ENCODE measurements at regions not wholly inside any gene's neighbourhood (a gene's known extent, or its start where the extent isn't known, plus 50 kb on each side); places are given as distances from the start of the nearest gene placed in this dataset.

DNA sequence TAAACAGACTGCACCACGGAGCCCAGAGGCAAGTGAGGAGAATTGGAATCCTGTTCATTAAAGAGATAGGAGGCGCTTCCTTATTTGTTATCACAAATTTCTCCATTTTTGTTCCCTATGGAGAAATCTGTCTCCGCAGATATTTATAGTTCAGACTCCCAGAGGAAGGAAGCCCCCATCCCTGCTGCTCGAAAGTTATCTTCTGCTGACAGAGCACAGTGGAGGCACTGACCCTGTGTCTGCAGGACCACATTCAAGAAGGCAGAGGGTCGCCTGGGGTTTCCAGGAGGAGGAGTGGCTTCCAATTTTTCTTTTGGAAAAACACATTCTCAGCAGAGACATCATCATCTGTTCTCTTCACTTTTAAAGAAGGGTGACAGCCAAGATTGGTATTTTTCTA lies 73.0 kb upstream of the GPR45 start:
- Histone ChIP-seq H3K27ac (no peak overlapping the region), H3K27me3 (no peaks in the 10 kb centered on the region), H3K4me3 (no peak overlapping the region), H3K36me3 (no peaks in the 10 kb centered on the region), H3K4me1 (no peaks in the 10 kb centered on the region), H3K9me3 (no peaks in the 10 kb centered on the region)
- TF ChIP-seq CTCF (IDR thresholded peaks at IDR 0.05) = no peak
- no peak for ATAC-seq
- intact Hi-C loops (cut with DNase I) = no loop called here
- 53 to 59% methylated on average over 5 of the region's 5 CpGs for WGBS, 2 donors
- no peak for FAIRE-seq
- DNase-seq = no peak

GRCh38 chr2:105175231-105175630 lies 66.3 kb upstream of the GPR45 start:
- Histone ChIP-seq H3K4me3 (no peak overlapping the region), H3K9me3 (no peaks in the 10 kb centered on the region), H3K27me3 (no peaks in the 10 kb centered on the region), H3K4me1 (no peaks in the 10 kb centered on the region), H3K27ac (no peak overlapping the region), H3K36me3 (no peaks in the 10 kb centered on the region)
- no peak for ATAC-seq
- WGBS, 2 donors = 6 to 10% methylated on average over 4 of the region's 4 CpGs
- intact Hi-C loops (cut with DNase I) = no loop called here
- FAIRE-seq = no peak
- DNase-seq = no peak
- no peak for TF ChIP-seq CTCF (IDR thresholded peaks at IDR 0.05)

DNA sequence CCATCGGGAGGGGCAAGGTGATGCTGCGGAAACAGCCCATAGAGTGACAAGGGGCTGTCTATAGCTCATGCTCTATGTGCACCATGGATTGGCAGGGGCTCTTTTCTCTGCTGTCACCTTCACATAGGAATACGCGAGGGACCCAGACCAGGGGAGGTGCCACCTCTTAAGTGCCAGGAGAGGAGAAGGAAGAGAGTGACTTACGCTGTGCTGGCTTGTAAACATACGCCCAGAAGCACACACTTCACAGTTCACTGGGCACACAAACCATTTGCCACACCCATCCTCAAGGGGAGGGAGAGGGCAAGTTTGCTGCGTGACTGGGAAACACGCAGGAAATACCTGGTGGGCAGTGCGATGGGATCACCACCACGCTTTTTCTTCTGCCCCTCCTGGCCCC lies 65.1 kb upstream of the GPR45 start:
- WGBS, 2 donors = 52 to 58% methylated on average over 10 of the region's 10 CpGs
- H3K36me3 ChIP-seq = no peaks in the 10 kb centered on the region
- no peak overlapping the region for H3K27ac ChIP-seq
- FAIRE-seq (no peak), ATAC-seq (no peak), DNase-seq (no peak)
- no peaks in the 10 kb centered on the region for H3K9me3 ChIP-seq
- H3K4me1 ChIP-seq = no peaks in the 10 kb centered on the region
- TF ChIP-seq CTCF (IDR thresholded peaks at IDR 0.05) = no peak
- intact Hi-C loops (cut with DNase I) = no loop called here
- no peak overlapping the region for H3K4me3 ChIP-seq
- no peaks in the 10 kb centered on the region for H3K27me3 ChIP-seq

GRCh38 chr2:105177008-105177407 lies 64.5 kb upstream of the GPR45 start:
- Histone ChIP-seq H3K4me3 (no peak overlapping the region), H3K9me3 (no peaks in the 10 kb centered on the region), H3K4me1 (no peaks in the 10 kb centered on the region), H3K27ac (no peak overlapping the region), H3K27me3 (no peaks in the 10 kb centered on the region), H3K36me3 (no peaks in the 10 kb centered on the region)
- ATAC-seq (no peak), FAIRE-seq (no peak), DNase-seq (no peak)
- no peak for TF ChIP-seq CTCF (IDR thresholded peaks at IDR 0.05)
- intact Hi-C loops (cut with DNase I) = no loop called here
- 46 to 65% methylated on average over 2 of the region's 2 CpGs for WGBS, 2 donors

DNA sequence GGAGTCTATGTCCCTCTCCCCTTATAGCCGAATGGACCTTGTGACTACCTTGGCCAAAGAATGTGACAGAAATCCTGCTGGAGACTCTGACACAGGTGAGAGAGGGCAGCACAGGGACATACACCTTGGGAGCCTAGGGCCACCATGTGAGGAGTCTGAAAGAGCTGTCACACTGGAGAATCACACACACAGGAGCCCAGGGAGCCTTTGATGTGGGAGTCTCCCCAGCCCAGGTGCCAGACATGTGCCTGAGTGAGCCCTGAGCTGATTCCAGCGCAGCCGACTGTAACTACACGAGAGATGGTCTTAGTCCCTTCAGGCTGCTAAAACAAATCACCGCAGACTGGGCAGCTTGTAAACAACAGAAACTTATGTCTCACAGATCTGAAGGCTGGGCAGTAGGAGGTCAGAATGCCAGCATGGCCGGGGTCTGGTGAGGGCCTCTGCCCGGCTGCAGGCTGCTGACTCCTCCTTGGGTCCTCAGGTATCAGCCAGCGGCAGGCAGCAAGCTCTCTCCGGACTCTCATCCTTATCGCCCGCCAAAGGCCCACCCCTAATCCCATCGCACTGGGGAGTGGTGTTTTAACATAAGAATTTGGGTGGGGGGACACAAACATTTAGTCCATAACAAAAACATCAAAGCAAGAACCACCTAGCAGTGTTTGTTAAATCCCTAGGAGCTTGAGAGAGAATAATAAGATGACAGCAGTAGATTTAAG lies 63.8 kb upstream of the GPR45 start:
- H3K4me1 ChIP-seq = no peaks in the 10 kb centered on the region
- H3K4me3 ChIP-seq = no peak overlapping the region
- TF ChIP-seq CTCF (IDR thresholded peaks at IDR 0.05) = no peak
- ATAC-seq (no peak), FAIRE-seq (no peak), DNase-seq (no peak)
- no peaks in the 10 kb centered on the region for H3K27me3 ChIP-seq
- intact Hi-C loops (cut with DNase I) = no loop called here
- H3K9me3 ChIP-seq = no peaks in the 10 kb centered on the region
- H3K27ac ChIP-seq = no peak overlapping the region
- no peaks in the 10 kb centered on the region for H3K36me3 ChIP-seq
- 45 to 51% methylated on average over 12 of the region's 12 CpGs for WGBS, 2 donors
